ENCODE measurements at regions not wholly inside any gene's neighbourhood (a gene's known extent, or its start where the extent isn't known, plus 50 kb on each side); places are given as distances from the start of the nearest gene placed in this dataset.

DNA sequence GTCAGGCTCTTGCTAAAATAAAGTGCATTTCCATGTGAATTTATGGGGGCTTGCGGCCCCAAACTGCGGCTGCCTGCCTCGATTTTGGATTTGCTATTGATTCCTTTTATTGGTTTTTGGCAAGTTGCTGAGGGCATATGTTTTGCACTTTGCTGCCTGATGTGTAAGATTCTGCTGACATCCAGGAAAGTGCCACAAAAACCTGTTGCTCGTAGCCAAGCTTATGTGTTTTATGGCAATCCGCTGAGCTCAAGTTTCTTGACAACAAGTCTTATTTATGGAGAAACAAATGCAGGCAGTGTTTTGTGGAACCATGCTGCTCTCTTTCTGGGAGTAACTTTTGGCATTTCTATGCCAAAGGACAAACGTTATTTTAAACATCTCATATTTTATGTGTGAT is 97.3 kb upstream of the DDIT4L start:
- TF ChIP-seq, protein P1, sequence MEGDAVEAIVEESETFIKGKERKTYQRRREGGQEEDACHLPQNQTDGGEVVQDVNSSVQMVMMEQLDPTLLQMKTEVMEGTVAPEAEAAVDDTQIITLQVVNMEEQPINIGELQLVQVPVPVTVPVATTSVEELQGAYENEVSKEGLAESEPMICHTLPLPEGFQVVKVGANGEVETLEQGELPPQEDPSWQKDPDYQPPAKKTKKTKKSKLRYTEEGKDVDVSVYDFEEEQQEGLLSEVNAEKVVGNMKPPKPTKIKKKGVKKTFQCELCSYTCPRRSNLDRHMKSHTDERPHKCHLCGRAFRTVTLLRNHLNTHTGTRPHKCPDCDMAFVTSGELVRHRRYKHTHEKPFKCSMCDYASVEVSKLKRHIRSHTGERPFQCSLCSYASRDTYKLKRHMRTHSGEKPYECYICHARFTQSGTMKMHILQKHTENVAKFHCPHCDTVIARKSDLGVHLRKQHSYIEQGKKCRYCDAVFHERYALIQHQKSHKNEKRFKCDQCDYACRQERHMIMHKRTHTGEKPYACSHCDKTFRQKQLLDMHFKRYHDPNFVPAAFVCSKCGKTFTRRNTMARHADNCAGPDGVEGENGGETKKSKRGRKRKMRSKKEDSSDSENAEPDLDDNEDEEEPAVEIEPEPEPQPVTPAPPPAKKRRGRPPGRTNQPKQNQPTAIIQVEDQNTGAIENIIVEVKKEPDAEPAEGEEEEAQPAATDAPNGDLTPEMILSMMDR (IDR thresholded peaks at IDR 0.05), result no peak
- no peak for TF ChIP-seq POLR2A (IDR thresholded peaks at IDR 0.05)
